ENCODE measurements at regions not wholly inside any gene's neighbourhood (a gene's known extent, or its start where the extent isn't known, plus 50 kb on each side); places are given as distances from the start of the nearest gene placed in this dataset.
A peak's percentile ranks its signal among the peaks of the same experiment; 100 is the strongest.

GRCh38 chr5:17735761-17736160, 101.5 kb downstream of the TAF11L14 start:
- Histone ChIP-seq H3K9ac (ENCODE audit: low read length) (no peak overlapping the region), H2AK5ac (ENCODE audit: low read length) (no peak overlapping the region), H3K18ac (ENCODE audit: low read length) (no peak overlapping the region), H3K14ac (ENCODE audit: low read length) (no peak overlapping the region), H3K9me3 (ENCODE audit: insufficient read depth, low read depth, low read length) (no peaks in the 10 kb centered on the region), H4K12ac (ENCODE audit: low read depth, low read length) (no peak overlapping the region), H3K4me1 (ENCODE audit: control insufficient read depth in 1 of 2, insufficient read depth in 2 of 2, low read length in 2 of 2) (no peaks in the 10 kb centered on the region), H3K23ac (ENCODE audit: low read length) (no peak overlapping the region), H3K79me2 (ENCODE audit: control insufficient read depth, insufficient read depth, low read length, poor library complexity) (no peaks in the 10 kb centered on the region), H3K27me3 (ENCODE audit: insufficient read depth, low read length) (no peaks in the 10 kb centered on the region), H4K8ac (ENCODE audit: low read depth, low read length) (no peak overlapping the region), H3K79me1 (ENCODE audit: low read length) (no peaks in the 10 kb centered on the region), H2AFZ (ENCODE audit: insufficient read depth, low read length, poor library complexity) (no peak overlapping the region), H3K4ac (ENCODE audit: low read depth, low read length) (no peak overlapping the region), H2BK5ac (ENCODE audit: low read depth, low read length, poor library complexity) (no peak overlapping the region), H3K4me3 (ENCODE audit: low read depth, low read length) (no peak overlapping the region), H4K91ac (ENCODE audit: low read depth, low read length) (no peak overlapping the region), H3K36me3 (ENCODE audit: control insufficient read depth in 1 of 2, insufficient read depth in 2 of 2, low read length in 2 of 2) (no peaks in the 10 kb centered on the region), H3K27ac (ENCODE audit: low read depth, low read length) (no peak overlapping the region), H2BK12ac (ENCODE audit: low read length) (no peak overlapping the region), H2BK120ac (ENCODE audit: insufficient read depth, low read length, poor library complexity) (no peak overlapping the region), H3K4me2 (ENCODE audit: low read length) (no peak overlapping the region)
- no peak for DNase-seq
- no CpG with 5 or more reads among the region's 4 CpGs for WGBS (ENCODE audit: extremely low coverage, insufficient coverage, insufficient read length)

- no peak overlapping the region for H3K4ac ChIP-seq (ENCODE audit: low read depth, low read length)
- no peak overlapping the region for H3K4me3 ChIP-seq (ENCODE audit: low read depth, low read length)
- H3K27ac ChIP-seq (ENCODE audit: low read depth, low read length), result no peak overlapping the region
- H3K4me2 ChIP-seq (ENCODE audit: low read length), result no peak overlapping the region
- no peaks in the 10 kb centered on the region for H3K4me1 ChIP-seq (ENCODE audit: control insufficient read depth in 1 of 2, insufficient read depth in 2 of 2, low read length in 2 of 2)
- no peaks in the 10 kb centered on the region for H3K79me2 ChIP-seq (ENCODE audit: control insufficient read depth, insufficient read depth, low read length, poor library complexity)
- whole genome bisulfite sequencing (ENCODE audit: extremely low coverage, insufficient coverage, insufficient read length), result no CpG with 5 or more reads among the region's 2 CpGs
- H2BK120ac ChIP-seq (ENCODE audit: insufficient read depth, low read length, poor library complexity), result no peak overlapping the region
- DNase-seq, result no peak
- no peak overlapping the region for H3K9ac ChIP-seq (ENCODE audit: low read length)
- H3K9me3 ChIP-seq (ENCODE audit: insufficient read depth, low read depth, low read length), result no peaks in the 10 kb centered on the region
- H3K36me3 ChIP-seq (ENCODE audit: control insufficient read depth in 1 of 2, insufficient read depth in 2 of 2, low read length in 2 of 2), result no peaks in the 10 kb centered on the region
- no peaks in the 10 kb centered on the region for H3K79me1 ChIP-seq (ENCODE audit: low read length)
- H3K27me3 ChIP-seq (ENCODE audit: insufficient read depth, low read length), result no peaks in the 10 kb centered on the region
- H3K18ac ChIP-seq (ENCODE audit: low read length), result no peak overlapping the region
- no peak overlapping the region for H4K91ac ChIP-seq (ENCODE audit: low read depth, low read length)
- H4K8ac ChIP-seq (ENCODE audit: low read depth, low read length), result no peak overlapping the region
- no peak overlapping the region for H3K23ac ChIP-seq (ENCODE audit: low read length)
- H2AFZ ChIP-seq (ENCODE audit: insufficient read depth, low read length, poor library complexity), result no peak overlapping the region
- H2BK5ac ChIP-seq (ENCODE audit: low read depth, low read length, poor library complexity), result no peak overlapping the region
- H4K12ac ChIP-seq (ENCODE audit: low read depth, low read length), result no peak overlapping the region
- H2BK12ac ChIP-seq (ENCODE audit: low read length), result no peak overlapping the region
- no peak overlapping the region for H3K14ac ChIP-seq (ENCODE audit: low read length)
- H2AK5ac ChIP-seq (ENCODE audit: low read length), result no peak overlapping the region
These were observed 102.8 kb downstream of the TAF11L14 start for GRCh38 chr5:17737092-17737491.

- no peaks in the 10 kb centered on the region for H3K36me3 ChIP-seq (ENCODE audit: control insufficient read depth in 1 of 2, insufficient read depth in 2 of 2, low read length in 2 of 2)
- H3K27ac ChIP-seq (ENCODE audit: low read depth, low read length), result no peak overlapping the region
- H2AK5ac ChIP-seq (ENCODE audit: low read length), result no peak overlapping the region
- no peak overlapping the region for H2AFZ ChIP-seq (ENCODE audit: insufficient read depth, low read length, poor library complexity)
- no peak overlapping the region for H3K4me3 ChIP-seq (ENCODE audit: low read depth, low read length)
- no peak for DNase-seq
- WGBS (ENCODE audit: extremely low coverage, insufficient coverage, insufficient read length), result no CpG with 5 or more reads among the region's 2 CpGs
- no peak overlapping the region for H4K8ac ChIP-seq (ENCODE audit: low read depth, low read length)
- no peak overlapping the region for H2BK120ac ChIP-seq (ENCODE audit: insufficient read depth, low read length, poor library complexity)
- no peak overlapping the region for H4K91ac ChIP-seq (ENCODE audit: low read depth, low read length)
- no peak overlapping the region for H2BK12ac ChIP-seq (ENCODE audit: low read length)
- no peak overlapping the region for H3K9ac ChIP-seq (ENCODE audit: low read length)
- H3K27me3 ChIP-seq (ENCODE audit: insufficient read depth, low read length), result no peaks in the 10 kb centered on the region
- no peak overlapping the region for H3K4me2 ChIP-seq (ENCODE audit: low read length)
- H3K14ac ChIP-seq (ENCODE audit: low read length), result no peak overlapping the region
- no peak overlapping the region for H4K12ac ChIP-seq (ENCODE audit: low read depth, low read length)
- H3K9me3 ChIP-seq (ENCODE audit: insufficient read depth, low read depth, low read length), result no peaks in the 10 kb centered on the region
- no peak overlapping the region for H2BK5ac ChIP-seq (ENCODE audit: low read depth, low read length, poor library complexity)
- H3K18ac ChIP-seq (ENCODE audit: low read length), result no peak overlapping the region
- no peak overlapping the region for H3K4ac ChIP-seq (ENCODE audit: low read depth, low read length)
- no peaks in the 10 kb centered on the region for H3K79me1 ChIP-seq (ENCODE audit: low read length)
- no peaks in the 10 kb centered on the region for H3K79me2 ChIP-seq (ENCODE audit: control insufficient read depth, insufficient read depth, low read length, poor library complexity)
- H3K4me1 ChIP-seq (ENCODE audit: control insufficient read depth in 1 of 2, insufficient read depth in 2 of 2, low read length in 2 of 2), result no peaks in the 10 kb centered on the region
- no peak overlapping the region for H3K23ac ChIP-seq (ENCODE audit: low read length)
These were observed 104.2 kb downstream of the TAF11L14 start for GRCh38 chr5:17738446-17738845.

- H3K4me2 ChIP-seq (ENCODE audit: low read length), result no peak overlapping the region
- no peak overlapping the region for H2AK5ac ChIP-seq (ENCODE audit: low read length)
- no peak overlapping the region for H3K4ac ChIP-seq (ENCODE audit: low read depth, low read length)
- no peaks in the 10 kb centered on the region for H3K27me3 ChIP-seq (ENCODE audit: insufficient read depth, low read length)
- WGBS (ENCODE audit: extremely low coverage, insufficient coverage, insufficient read length), result no CpG with 5 or more reads among the region's 8 CpGs
- H3K23ac ChIP-seq (ENCODE audit: low read length), result no peak overlapping the region
- no peak overlapping the region for H4K91ac ChIP-seq (ENCODE audit: low read depth, low read length)
- no peak overlapping the region for H4K8ac ChIP-seq (ENCODE audit: low read depth, low read length)
- H3K9ac ChIP-seq (ENCODE audit: low read length), result no peak overlapping the region
- H2BK5ac ChIP-seq (ENCODE audit: low read depth, low read length, poor library complexity), result no peak overlapping the region
- H3K18ac ChIP-seq (ENCODE audit: low read length), result no peak overlapping the region
- no peak overlapping the region for H3K14ac ChIP-seq (ENCODE audit: low read length)
- H3K4me1 ChIP-seq (ENCODE audit: control insufficient read depth in 1 of 2, insufficient read depth in 2 of 2, low read length in 2 of 2), result peaks cover 0 to 2% of the 10 kb centered on the region in 2 experiments
- no peak overlapping the region for H3K4me3 ChIP-seq (ENCODE audit: low read depth, low read length)
- no peak overlapping the region for H2BK120ac ChIP-seq (ENCODE audit: insufficient read depth, low read length, poor library complexity)
- no peaks in the 10 kb centered on the region for H3K79me1 ChIP-seq (ENCODE audit: low read length)
- H2BK12ac ChIP-seq (ENCODE audit: low read length), result no peak overlapping the region
- no peaks in the 10 kb centered on the region for H3K36me3 ChIP-seq (ENCODE audit: control insufficient read depth in 1 of 2, insufficient read depth in 2 of 2, low read length in 2 of 2)
- no peak overlapping the region for H2AFZ ChIP-seq (ENCODE audit: insufficient read depth, low read length, poor library complexity)
- H4K12ac ChIP-seq (ENCODE audit: low read depth, low read length), result no peak overlapping the region
- H3K9me3 ChIP-seq (ENCODE audit: insufficient read depth, low read depth, low read length), result no peaks in the 10 kb centered on the region
- H3K79me2 ChIP-seq (ENCODE audit: control insufficient read depth, insufficient read depth, low read length, poor library complexity), result no peaks in the 10 kb centered on the region
- no peak overlapping the region for H3K27ac ChIP-seq (ENCODE audit: low read depth, low read length)
- peak; percentile 2 to 23 for DNase-seq
These were observed 109.5 kb downstream of the TAF11L14 start for GRCh38 chr5:17743580-17744435.

Measured in trophoblast cell (in vitro differentiated cells and primary cell).